ENCODE measurements at regions not wholly inside any gene's neighbourhood (a gene's known extent, or its start where the extent isn't known, plus 50 kb on each side); places are given as distances from the start of the nearest gene placed in this dataset.

DNA sequence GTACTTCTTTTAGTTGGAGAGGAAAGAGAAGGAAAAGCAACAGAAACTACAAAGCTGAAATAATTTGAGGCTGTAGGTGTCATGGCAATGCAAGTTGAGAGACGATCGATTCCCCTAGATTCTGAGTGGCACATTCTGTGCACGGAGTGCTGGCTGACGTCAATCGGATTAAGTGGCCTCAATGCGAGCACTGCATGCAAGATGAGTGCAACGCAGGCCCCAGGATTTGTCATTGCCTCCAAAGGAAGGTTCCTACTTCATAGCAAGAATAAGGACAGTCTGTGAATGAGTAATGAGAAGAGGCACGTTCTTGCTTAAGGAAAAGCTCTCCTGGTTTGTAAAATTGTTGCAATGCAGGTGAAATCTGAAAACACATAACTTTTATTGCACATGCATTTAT, 892.4 kb downstream of the KCNA4 start:
- CTCF ChIA-PET, result no interaction called here
- H3K27me3 Mint-ChIP-seq, result no peaks in the 10 kb centered on the region

GRCh38 chr11:29119707-29120618, 896.9 kb downstream of the KCNA4 start:
- Mint-ChIP-seq H3K27me3 (no peaks in the 10 kb centered on the region), H3K4me1 (ENCODE audit: low read depth) (no peaks in the 10 kb centered on the region), H3K27ac (no peak overlapping the region), H3K9me3 (peaks cover 10% of the 10 kb centered on the region), H3K36me3 (ENCODE audit: low read depth) (no peaks in the 10 kb centered on the region), H3K4me3 (no peak overlapping the region)
- ChIA-PET CTCF (no interaction called here), POLR2A (interaction anchor here (0.6 kb wide), 1 partner anchor 33 kb away, joined by 3 read pairs; no protein-coding TSS in a partner anchor)
- intact Hi-C loops (cut with micrococcal nuclease), result no loop called here
- TF ChIP-seq, protein P1, sequence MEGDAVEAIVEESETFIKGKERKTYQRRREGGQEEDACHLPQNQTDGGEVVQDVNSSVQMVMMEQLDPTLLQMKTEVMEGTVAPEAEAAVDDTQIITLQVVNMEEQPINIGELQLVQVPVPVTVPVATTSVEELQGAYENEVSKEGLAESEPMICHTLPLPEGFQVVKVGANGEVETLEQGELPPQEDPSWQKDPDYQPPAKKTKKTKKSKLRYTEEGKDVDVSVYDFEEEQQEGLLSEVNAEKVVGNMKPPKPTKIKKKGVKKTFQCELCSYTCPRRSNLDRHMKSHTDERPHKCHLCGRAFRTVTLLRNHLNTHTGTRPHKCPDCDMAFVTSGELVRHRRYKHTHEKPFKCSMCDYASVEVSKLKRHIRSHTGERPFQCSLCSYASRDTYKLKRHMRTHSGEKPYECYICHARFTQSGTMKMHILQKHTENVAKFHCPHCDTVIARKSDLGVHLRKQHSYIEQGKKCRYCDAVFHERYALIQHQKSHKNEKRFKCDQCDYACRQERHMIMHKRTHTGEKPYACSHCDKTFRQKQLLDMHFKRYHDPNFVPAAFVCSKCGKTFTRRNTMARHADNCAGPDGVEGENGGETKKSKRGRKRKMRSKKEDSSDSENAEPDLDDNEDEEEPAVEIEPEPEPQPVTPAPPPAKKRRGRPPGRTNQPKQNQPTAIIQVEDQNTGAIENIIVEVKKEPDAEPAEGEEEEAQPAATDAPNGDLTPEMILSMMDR (IDR thresholded peaks at IDR 0.05), result no peak
- DNase-seq (no peak), ATAC-seq (no peak)

More for the DNA sequence above, 892.4 kb downstream of the KCNA4 start:
- H3K9me3 Mint-ChIP-seq, result peaks cover 4% of the 10 kb centered on the region
- no peak overlapping the region for H3K4me3 Mint-ChIP-seq
- no peaks in the 10 kb centered on the region for H3K4me1 Mint-ChIP-seq (ENCODE audit: low read depth)
- ATAC-seq (no peak), DNase-seq (no peak)
- POLR2A ChIA-PET, result no interaction called here
- no peak overlapping the region for H3K27ac Mint-ChIP-seq
- TF ChIP-seq, protein P1 (IDR thresholded peaks at IDR 0.05), result no peak
- H3K36me3 Mint-ChIP-seq (ENCODE audit: low read depth), result no peaks in the 10 kb centered on the region
- intact Hi-C loops (cut with micrococcal nuclease), result no loop called here

DNA sequence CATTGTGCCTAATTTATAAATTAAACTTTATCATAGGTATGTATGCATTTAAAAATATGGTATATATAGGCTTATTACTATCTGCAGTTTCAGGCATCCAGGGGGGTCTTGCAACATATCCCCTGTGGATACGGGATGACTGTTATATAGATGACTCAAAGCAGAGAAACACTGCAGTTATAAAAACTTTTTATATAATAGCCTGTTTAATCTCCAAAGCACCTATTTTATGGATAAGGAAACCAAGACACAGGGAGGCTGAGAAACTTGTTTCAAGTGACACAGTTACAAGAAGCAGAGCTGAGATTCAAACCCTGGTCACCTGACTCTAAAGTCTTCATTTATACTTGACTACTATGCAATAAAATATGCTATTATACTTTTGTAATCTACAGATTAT, 897.7 kb downstream of the KCNA4 start:
- Mint-ChIP-seq H3K4me1 (ENCODE audit: low read depth) (no peaks in the 10 kb centered on the region), H3K9me3 (peaks cover 11% of the 10 kb centered on the region), H3K4me3 (no peak overlapping the region), H3K27ac (no peak overlapping the region), H3K36me3 (ENCODE audit: low read depth) (no peaks in the 10 kb centered on the region), H3K27me3 (no peaks in the 10 kb centered on the region)
- TF ChIP-seq, protein P1 (IDR thresholded peaks at IDR 0.05), result no peak
- ChIA-PET POLR2A (no interaction called here), CTCF (no interaction called here)
- intact Hi-C loops (cut with micrococcal nuclease), result no loop called here
- ATAC-seq, result no peak
- DNase-seq, result no peak

DNA sequence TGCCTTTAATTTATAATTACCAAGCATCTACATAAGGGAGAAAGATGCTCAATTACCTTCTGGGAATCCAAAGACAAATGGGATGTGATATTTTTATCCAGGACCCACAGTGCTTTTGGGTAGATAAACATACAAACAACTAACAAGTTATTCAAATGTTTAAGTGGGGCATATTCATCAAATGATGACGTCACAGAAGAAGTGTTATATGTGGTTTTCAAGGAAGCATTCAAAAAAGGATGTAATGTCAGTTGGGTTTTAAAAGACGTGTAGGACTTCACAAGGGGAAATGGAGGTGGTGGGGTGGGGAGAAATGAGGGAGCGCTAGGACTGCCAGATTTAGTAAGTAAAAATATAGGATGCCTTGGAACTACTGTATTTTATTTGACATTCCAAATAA, 915.9 kb downstream of the KCNA4 start:
- TF ChIP-seq, protein P1 (IDR thresholded peaks at IDR 0.05), result no peak
- Mint-ChIP-seq H3K36me3 (ENCODE audit: low read depth) (no peaks in the 10 kb centered on the region), H3K27ac (no peak overlapping the region), H3K9me3 (peaks cover 12% of the 10 kb centered on the region), H3K4me1 (ENCODE audit: low read depth) (no peaks in the 10 kb centered on the region), H3K27me3 (no peaks in the 10 kb centered on the region), H3K4me3 (no peak overlapping the region)
- ATAC-seq (no peak), DNase-seq (no peak)
- intact Hi-C loops (cut with micrococcal nuclease), result no loop called here
- CTCF ChIA-PET, result no interaction called here
- POLR2A ChIA-PET, result no interaction called here

GRCh38 chr11:29095821-29096220, 921.0 kb downstream of the KCNA4 start:
- CTCF ChIA-PET, result no interaction called here
- H3K36me3 Mint-ChIP-seq (ENCODE audit: low read depth), result no peaks in the 10 kb centered on the region
- TF ChIP-seq, protein P1 (IDR thresholded peaks at IDR 0.05), result no peak
- peaks cover 6% of the 10 kb centered on the region for H3K9me3 Mint-ChIP-seq
- H3K4me1 Mint-ChIP-seq (ENCODE audit: low read depth), result no peaks in the 10 kb centered on the region
- no peak for DNase-seq
- intact Hi-C loops (cut with micrococcal nuclease), result no loop called here
- no peaks in the 10 kb centered on the region for H3K27me3 Mint-ChIP-seq
- H3K4me3 Mint-ChIP-seq, result no peak overlapping the region
- ATAC-seq, result no peak
- POLR2A ChIA-PET, result no interaction called here
- no peak overlapping the region for H3K27ac Mint-ChIP-seq

All from activated CD8-positive, alpha-beta T cell treated with anti-CD3 and anti-CD28 coated beads for 36 hours (primary cell).